ENCODE measurements at regions not wholly inside any gene's neighbourhood (a gene's known extent, or its start where the extent isn't known, plus 50 kb on each side); places are given as distances from the start of the nearest gene placed in this dataset.

DNA sequence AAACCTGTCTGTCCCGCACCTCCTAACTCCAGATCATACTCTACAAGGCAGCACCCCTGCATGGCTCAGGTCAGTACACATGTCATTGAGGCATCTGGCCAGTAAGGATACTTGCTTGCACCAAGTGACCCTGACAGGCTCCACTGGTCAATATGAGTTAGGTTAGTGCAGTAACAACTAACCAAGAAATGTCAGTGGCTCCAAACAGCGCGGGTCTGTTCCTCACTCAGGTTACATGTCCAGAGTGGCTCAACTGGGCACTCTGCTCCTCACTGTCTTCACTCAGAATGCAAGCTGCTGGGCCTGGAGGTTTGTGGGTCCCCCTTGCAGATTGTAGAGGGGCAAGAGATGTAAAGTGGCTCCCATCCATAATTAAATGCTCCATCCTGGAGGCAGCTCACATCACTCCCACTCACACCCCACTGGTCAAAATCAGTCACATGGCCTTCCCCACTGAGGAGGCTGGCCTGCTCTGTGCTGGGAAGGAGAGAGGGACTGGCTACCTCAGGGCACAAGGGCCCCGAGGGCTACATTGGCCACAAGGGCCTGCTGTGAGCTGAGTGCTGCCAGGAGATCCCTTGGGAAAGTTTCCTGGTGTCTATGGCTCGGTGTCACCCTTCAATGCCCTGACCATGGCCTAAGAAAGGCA is 109.1 kb upstream of the GDF10 start:
- no peak for DNase-seq (ENCODE audit: low read depth)

- no peak for DNase-seq (ENCODE audit: low read depth)
These were observed 107.7 kb upstream of the GDF10 start for GRCh38 chr10:47192273-47192672.

- DNase-seq (ENCODE audit: low read depth): no peak
These were observed 106.3 kb upstream of the GDF10 start for GRCh38 chr10:47193666-47194065.

DNA sequence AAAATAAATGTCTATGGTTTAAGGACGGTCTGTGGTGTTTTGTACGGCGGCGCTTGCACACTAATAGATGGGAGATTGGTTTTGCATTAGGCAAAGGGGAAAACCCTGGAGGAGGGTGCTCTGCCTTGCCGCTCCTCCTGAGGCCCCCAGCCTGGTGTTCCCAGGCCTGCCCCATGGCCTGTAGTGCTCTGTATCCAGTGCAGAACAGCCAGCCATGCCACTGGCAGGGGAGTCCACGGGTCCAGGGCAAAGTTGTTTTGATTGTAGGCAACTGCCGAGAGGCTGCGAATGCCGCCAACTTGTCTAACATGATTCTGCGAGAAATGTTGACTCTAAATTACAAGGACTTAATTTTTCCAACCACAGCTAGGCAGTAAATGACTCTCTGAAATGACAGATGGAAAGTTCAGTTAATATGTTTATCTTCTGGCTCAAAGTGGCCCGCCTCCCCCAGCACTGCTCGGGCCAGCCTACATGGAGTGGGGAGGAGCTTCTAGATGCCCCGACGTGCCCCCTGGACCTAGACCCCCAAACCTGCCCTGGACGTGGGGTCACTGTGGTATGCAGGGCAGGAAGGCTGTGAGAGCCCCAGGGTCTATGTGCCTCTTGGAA is 104.6 kb upstream of the GDF10 start:
- no peak for DNase-seq (ENCODE audit: low read depth)

GRCh38 chr10:47196691-47197090 is 103.3 kb upstream of the GDF10 start:
- no peak for DNase-seq (ENCODE audit: low read depth)

DNA sequence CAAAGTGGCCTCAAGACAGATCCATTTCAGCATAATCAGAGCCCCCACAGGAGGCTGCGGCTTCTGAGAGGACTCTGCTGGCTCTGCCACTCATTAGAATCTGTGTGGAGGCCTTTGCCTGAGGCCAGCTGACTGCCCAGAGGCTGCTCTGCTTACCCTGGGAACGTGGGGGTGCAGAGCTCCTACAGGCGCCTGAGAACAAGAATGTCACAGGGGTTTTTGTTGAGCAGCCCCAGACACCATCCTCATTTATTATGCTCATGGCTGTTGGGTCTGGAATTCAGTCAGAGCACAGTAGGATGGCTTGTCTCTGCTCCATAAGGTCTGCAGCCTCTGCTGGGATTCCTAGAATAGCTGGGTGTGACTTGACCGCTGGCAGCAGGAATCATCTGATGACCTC is 101.8 kb upstream of the GDF10 start:
- no peak for DNase-seq (ENCODE audit: low read depth)

DNA sequence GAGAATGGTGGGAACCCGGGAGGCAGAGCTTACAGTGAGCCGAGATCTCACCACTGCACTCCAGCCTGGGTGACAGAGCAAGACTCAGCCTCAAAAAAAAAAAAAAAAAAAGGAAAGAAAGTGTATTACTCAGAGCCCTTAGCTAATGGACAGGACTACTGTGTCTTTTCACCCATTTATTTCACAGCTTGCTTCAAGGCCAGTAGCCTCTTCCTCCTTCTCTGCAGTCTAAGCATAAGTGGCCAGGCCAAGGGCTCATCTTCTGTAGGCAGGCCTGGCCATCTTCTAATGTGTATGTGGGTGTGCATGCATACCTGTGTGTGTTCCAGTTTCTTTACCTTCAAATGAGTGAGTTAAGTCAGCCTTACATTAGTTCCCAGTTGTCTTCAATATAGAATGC is 94.8 kb upstream of the GDF10 start:
- DNase-seq (ENCODE audit: low read depth): no peak

GRCh38 chr10:47206449-47207280 is 93.3 kb upstream of the GDF10 start:
- no peak for DNase-seq (ENCODE audit: low read depth)

DNA sequence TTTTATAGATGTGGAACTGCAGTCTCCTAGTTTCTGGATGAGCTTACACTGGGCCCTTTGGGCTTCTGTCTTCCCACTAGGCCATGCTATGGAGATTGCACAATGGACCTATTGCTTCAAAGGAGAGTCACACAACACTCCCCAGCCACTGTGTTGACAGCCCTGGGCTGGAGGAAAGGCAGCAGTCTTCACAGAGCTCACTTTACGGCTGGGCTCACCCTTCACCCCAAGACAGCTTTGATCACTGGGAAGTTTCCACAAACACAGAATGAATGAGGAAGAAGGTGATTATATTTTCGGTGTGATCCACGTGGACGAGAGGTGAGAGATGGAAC is 92.7 kb upstream of the GDF10 start:
- no peak for DNase-seq (ENCODE audit: low read depth)

- DNase-seq (ENCODE audit: low read depth): no peak
These were observed 92.0 kb upstream of the GDF10 start for GRCh38 chr10:47207894-47208469.

DNA sequence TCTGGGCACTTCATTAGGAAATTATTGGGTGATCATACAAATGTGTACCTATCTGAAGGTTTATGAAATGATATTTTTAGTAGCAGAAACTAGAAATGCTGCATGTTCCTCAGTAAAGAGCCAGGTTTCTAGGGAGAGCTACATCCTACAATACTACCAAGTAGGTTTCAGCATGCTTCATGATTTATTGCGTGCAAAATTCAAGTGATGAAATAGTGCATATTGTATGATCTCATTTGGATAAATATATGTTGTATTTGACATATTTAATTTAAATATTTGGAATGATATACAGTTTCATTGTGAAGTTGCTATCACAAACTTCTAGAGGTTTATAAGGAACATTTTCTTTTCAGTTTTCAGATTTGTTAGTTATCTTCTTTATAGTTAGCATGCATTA is 90.5 kb upstream of the GDF10 start:
- DNase-seq (ENCODE audit: low read depth): no peak

GRCh38 chr10:47214520-47214919 is 85.5 kb upstream of the GDF10 start:
- DNase-seq (ENCODE audit: low read depth): no peak

- DNase-seq (ENCODE audit: low read depth): no peak
These were observed 82.9 kb upstream of the GDF10 start for GRCh38 chr10:47217113-47217512.

GRCh38 chr10:47218803-47219202 is 81.2 kb upstream of the GDF10 start:
- no peak for DNase-seq (ENCODE audit: low read depth)

- DNase-seq (ENCODE audit: low read depth): no peak
These were observed 77.5 kb upstream of the GDF10 start for GRCh38 chr10:47222461-47222860.

GRCh38 chr10:47223236-47223635 is 76.8 kb upstream of the GDF10 start:
- no peak for DNase-seq (ENCODE audit: low read depth)

DNA sequence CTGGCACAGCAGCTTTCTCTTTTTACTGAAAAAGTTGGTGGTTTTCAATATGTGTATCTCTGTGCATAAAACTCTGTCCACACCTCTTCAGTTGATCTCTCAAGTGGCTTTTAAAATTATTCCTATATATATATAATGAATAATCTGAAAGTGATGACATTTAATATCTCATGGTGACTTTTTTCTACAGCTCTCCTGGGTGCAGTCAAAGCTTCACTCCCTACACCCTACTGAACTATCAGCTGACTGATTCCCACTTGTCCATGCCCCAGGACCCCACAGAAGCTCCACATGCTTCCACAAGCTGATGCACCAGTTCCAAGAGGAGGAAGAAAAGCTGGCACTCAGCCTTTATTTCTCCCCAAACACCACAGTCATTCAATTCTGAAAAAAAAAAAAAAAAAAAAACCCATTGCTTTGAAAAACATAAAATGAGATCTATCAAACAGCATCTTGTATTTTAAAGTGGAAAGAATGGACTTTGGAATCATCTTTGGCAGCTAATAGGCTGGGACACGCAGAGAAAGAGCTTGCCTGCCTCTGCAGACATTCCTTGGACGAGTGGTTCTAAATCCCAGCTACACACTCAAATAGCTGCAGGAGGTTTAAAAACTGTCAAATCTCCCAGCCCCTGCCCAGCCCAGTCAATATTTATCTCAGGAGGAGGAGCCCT is 75.3 kb upstream of the GDF10 start:
- no peak for DNase-seq (ENCODE audit: low read depth)

GRCh38 chr10:47225219-47225927 is 74.6 kb upstream of the GDF10 start:
- DNase-seq (ENCODE audit: low read depth): no peak

GRCh38 chr10:47225928-47226645 is 73.9 kb upstream of the GDF10 start:
- DNase-seq (ENCODE audit: low read depth): no peak

DNA sequence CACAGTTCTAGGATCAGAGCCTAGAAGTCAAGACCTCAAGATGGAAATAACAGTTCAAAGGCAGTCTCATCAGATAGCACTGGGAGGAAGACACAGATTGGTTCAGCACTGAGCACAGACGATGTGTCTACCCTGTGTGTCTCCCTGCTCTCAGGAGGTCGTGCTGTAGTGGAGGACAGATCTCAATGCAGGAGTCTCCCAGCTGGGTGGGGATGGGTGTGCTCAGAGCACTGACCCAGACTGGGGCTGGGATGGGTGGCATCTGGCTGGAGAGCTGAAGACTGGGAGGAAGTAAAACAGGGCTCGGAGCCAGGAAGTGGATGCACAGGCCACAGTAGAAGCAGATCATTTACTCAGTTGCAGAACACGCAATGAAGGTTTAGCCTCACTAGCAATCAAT is 69.5 kb upstream of the GDF10 start:
- DNase-seq (ENCODE audit: low read depth): no peak

- no peak for DNase-seq (ENCODE audit: low read depth)
These were observed 69.0 kb upstream of the GDF10 start for GRCh38 chr10:47230957-47231356.

All from CMK (cell line).